HCT116 (cell line): ENCODE measurements at regions not wholly inside any gene's neighbourhood (a gene's known extent, or its start where the extent isn't known, plus 50 kb on each side); places are given as distances from the start of the nearest gene placed in this dataset.

Experiments used
- ATAC-seq: fragments of 200-7000 bp; cut with Tn5 transposase; 2 replicates; pipeline ENCODE4 v1.9.1; 2020; ENCODE audit warnings: mild to moderate bottlenecking, moderate library complexity
- BruUV-seq: library from RNA; stranded (reverse); fragments of 400-500 nt; replicated peaks from 2 replicates; lab custom pipeline; 2021; lab: Mats Ljungman, UMichigan
- CTCF ChIA-PET: fragments of 300-600 bp; sonication (Branson Sonifier 250); formaldehyde crosslinking; loops from one replicate; lab custom pipeline; 2021; ENCODE audit warnings: antibody characterized with exemption; lab: Charles Lee
- POLR2A ChIA-PET: fragments of 300-600, 350-600 bp; sonication (Branson Sonifier 250); formaldehyde crosslinking; loops from one replicate; lab custom pipeline; 2021; ENCODE audit warnings: antibody characterized with exemption; lab: Charles Lee
- RAD21 ChIA-PET, 2 experiments: fragments of 300-600 bp; sonication (Branson Sonifier 250); formaldehyde crosslinking; loops; one replicate each; lab custom pipeline; 2023; ENCODE audit warnings: low total read pairs in 2 of 2; ENCODE audit not compliant: uncharacterized antibody in 2 of 2, unreplicated experiment in 2 of 2, low non-redundant PET in 1 of 2; lab: Charles Lee
- DNase-seq: peaks from one replicate; pipeline ENCODE4 v3.0.0-alpha.2; 2010; ENCODE audit warnings: low read depth, low spot score
- H2AFZ ChIP-seq: fragments of 200-600 bp; shearing (Covaris generic), sonication (generic); 2 replicates; pipeline ENCODE4 v1.6.1; 2017; ENCODE audit warnings: low read depth, mixed run types, mixed read lengths, antibody characterized with exemption, low read length; ENCODE audit not compliant: poor library complexity, severe bottlenecking
- H3K27ac ChIP-seq: 2 replicates; pipeline ENCODE4 v1.5.1; 2012; ENCODE audit warnings: low read depth, low read length
- H3K27me3 ChIP-seq: fragments of 200-600 bp; sonication (generic); 2 replicates; pipeline ENCODE4 v1.6.1; 2016; ENCODE audit warnings: mixed run types, low read length, mixed read lengths; ENCODE audit not compliant: insufficient read depth
- H3K36me3 ChIP-seq, 2 experiments: fragments of 200-500 bp in 1 of 2; fragments of 200-600 bp in 1 of 2; sonication (Bioruptor generic) in 1 of 2; sonication (generic) in 1 of 2; 2 replicates each; pipeline versions ENCODE4 v1.5.1 to v1.6.1; 2014 to 2016; ENCODE audit warnings: low read length in 2 of 2, inconsistent platforms in 1 of 2, mixed read lengths in 1 of 2, mixed run types in 1 of 2; ENCODE audit not compliant: insufficient read depth in 2 of 2, control insufficient read depth in 1 of 2
- H3K4me1 ChIP-seq, 2 experiments: fragments of 200-600 bp in 1 of 2; sonication (generic) in 1 of 2; 2 replicates each; pipeline versions ENCODE4 v1.5.1 to v1.6.1; 2012 to 2017; ENCODE audit warnings: low read length in 2 of 2, inconsistent platforms in 1 of 2, mild to moderate bottlenecking in 1 of 2, mixed read lengths in 1 of 2, mixed run types in 1 of 2, moderate library complexity in 1 of 2; ENCODE audit not compliant: insufficient read depth in 2 of 2, control insufficient read depth in 1 of 2
- H3K4me2 ChIP-seq: fragments of 200-600 bp; sonication (generic); 2 replicates; pipeline ENCODE4 v1.6.1; 2017; ENCODE audit warnings: mixed run types, low read length, mixed read lengths
- H3K4me3 ChIP-seq, 2 experiments: fragments of 200-600 bp in 1 of 2; sonication (generic) in 1 of 2; replicated peaks in 1 of 2; 2 replicates each; pipeline ENCODE4 v1.5.1; 2011 to 2016; ENCODE audit warnings: low read length in 2 of 2, control low read depth in 1 of 2, low read depth in 1 of 2, mild to moderate bottlenecking in 1 of 2, mixed read lengths in 1 of 2, mixed run types in 1 of 2
- H3K79me2 ChIP-seq: fragments of 200-600 bp; sonication (generic); 2 replicates; pipeline ENCODE4 v1.6.1; 2017; ENCODE audit warnings: mild to moderate bottlenecking, mixed run types, low read length, moderate library complexity, mixed read lengths; ENCODE audit not compliant: insufficient read depth
- H3K9ac ChIP-seq: fragments of 200-600 bp; sonication (generic); 2 replicates; pipeline ENCODE4 v1.6.1; 2016; ENCODE audit warnings: low read length, mixed read lengths
- H3K9me2 ChIP-seq: fragments of 200-600 bp; sonication (generic), shearing (Covaris generic); 2 replicates; pipeline ENCODE4 v1.6.1; 2017; ENCODE audit warnings: mixed run types, mild to moderate bottlenecking, moderate library complexity; ENCODE audit not compliant: insufficient read depth
- H3K9me3 ChIP-seq, 2 experiments: fragments of 200-500 bp in 1 of 2; fragments of 200-600 bp in 1 of 2; sonication (Bioruptor generic) in 1 of 2; sonication (generic) in 1 of 2; 2 replicates each; pipeline ENCODE4 v1.6.1; 2014 to 2017; ENCODE audit warnings: low read length in 2 of 2, mixed read lengths in 2 of 2, inconsistent platforms in 1 of 2, low read depth in 1 of 2, mild to moderate bottlenecking in 1 of 2, mixed run types in 1 of 2, moderate library complexity in 1 of 2; ENCODE audit not compliant: control insufficient read depth in 1 of 2, insufficient read depth in 1 of 2
- H4K20me1 ChIP-seq: fragments of 200-600 bp; sonication (generic), shearing (Covaris generic); 2 replicates; pipeline ENCODE4 v1.6.1; 2017; ENCODE audit warnings: mixed run types, mild to moderate bottlenecking, moderate library complexity; ENCODE audit not compliant: insufficient read depth
- CEBPB ChIP-seq: IDR thresholded peaks from 2 replicates; pipeline ENCODE4 v1.6.1; 2012; ENCODE audit warnings: low read depth
- EGR1 ChIP-seq: IDR thresholded peaks from 2 replicates; pipeline ENCODE4 v1.6.1; 2012; ENCODE audit warnings: low read depth
- EZH2phosphoT487 ChIP-seq: fragments of 200-600 bp; IDR thresholded peaks from 2 replicates; pipeline ENCODE4 v1.6.1; 2018; ENCODE audit warnings: antibody characterized with exemption, borderline replicate concordance
- FOSL1 ChIP-seq: IDR thresholded peaks from 2 replicates; pipeline ENCODE4 v1.6.1; 2012; ENCODE audit warnings: low read depth
- JUND ChIP-seq: IDR thresholded peaks from 2 replicates; pipeline ENCODE4 v1.6.1; 2012
- MAX ChIP-seq: IDR thresholded peaks from 2 replicates; pipeline ENCODE4 v1.6.1; 2012
- POLR2AphosphoS5 ChIP-seq: IDR thresholded peaks from 2 replicates; pipeline ENCODE4 v1.6.1; 2011; ENCODE audit warnings: mild to moderate bottlenecking, low read depth, low read length, moderate library complexity
- REST ChIP-seq: IDR thresholded peaks from 2 replicates; pipeline ENCODE4 v1.6.1; 2012; ENCODE audit warnings: low read depth
- SIN3A ChIP-seq: IDR thresholded peaks from 2 replicates; pipeline ENCODE4 v1.6.1; 2012; ENCODE audit warnings: low read depth
- SP1 ChIP-seq: IDR thresholded peaks from 2 replicates; pipeline ENCODE4 v1.6.1; 2012; ENCODE audit warnings: low read depth
- TCF7L2 ChIP-seq: IDR thresholded peaks from 2 replicates; pipeline ENCODE4 v1.7.0; 2011; ENCODE audit warnings: borderline replicate concordance, inconsistent platforms; ENCODE audit not compliant: insufficient read depth, insufficient read length; ENCODE audit errors: extremely low read depth
- YY1 ChIP-seq: IDR thresholded peaks from 2 replicates; pipeline ENCODE4 v1.6.1; 2011; ENCODE audit warnings: low read length, low read depth, moderate library complexity, mild to moderate bottlenecking; ENCODE audit not compliant: insufficient replicate concordance; ENCODE audit errors: extremely low read depth
- ZFX ChIP-seq: fragments of 450-650 bp; IDR thresholded peaks from 2 replicates; pipeline ENCODE4 v1.6.1; 2017
- ZNF274 ChIP-seq: fragments of 200-500 bp; sonication (Bioruptor generic); IDR thresholded peaks from 2 replicates; pipeline ENCODE4 v1.6.1; 2014; ENCODE audit warnings: mild to moderate bottlenecking, low read depth, low read length, inconsistent platforms
- intact Hi-C: fragments of 100-400 bp; cut with micrococcal nuclease; formaldehyde crosslinking; loops from 2 replicates; pipeline ENCODE4 v1.10.0; 2022
- TF ChIP-seq, protein P1 (sequence below): IDR thresholded peaks from 2 replicates; pipeline ENCODE4 v1.6.1; 2011; ENCODE audit warnings: mild to moderate bottlenecking, low read length, moderate library complexity; ENCODE audit not compliant: insufficient replicate concordance; ENCODE audit errors: extremely low read depth

DNA sequence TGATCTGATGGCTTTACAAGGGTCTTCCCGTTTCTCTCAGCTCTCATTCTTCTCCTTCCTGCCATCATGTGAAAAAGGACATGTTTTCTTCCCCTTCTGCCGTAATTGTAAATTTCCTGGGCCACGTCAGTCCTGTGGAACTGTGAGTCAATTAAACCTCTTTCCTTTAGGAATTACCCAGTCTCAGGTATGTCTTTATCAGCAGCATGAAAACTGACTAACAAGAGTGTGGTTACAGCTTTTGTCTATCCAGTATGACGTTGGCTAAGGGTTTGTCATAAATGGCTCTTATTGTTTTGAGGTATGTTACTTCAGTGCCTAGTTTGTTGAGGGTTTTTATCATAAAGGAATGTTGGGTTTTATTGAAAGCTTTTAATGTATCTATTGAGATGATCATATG, 501.6 kb downstream of the CAAP1 start (continued):
- TF ChIP-seq EGR1 (no peak), REST (no peak), FOSL1 (no peak), EZH2phosphoT487 (no peak), SP1 (no peak), ZNF274 (no peak), MAX (no peak)
- TF ChIP-seq, all 23 proteins: peak for 0

DNA sequence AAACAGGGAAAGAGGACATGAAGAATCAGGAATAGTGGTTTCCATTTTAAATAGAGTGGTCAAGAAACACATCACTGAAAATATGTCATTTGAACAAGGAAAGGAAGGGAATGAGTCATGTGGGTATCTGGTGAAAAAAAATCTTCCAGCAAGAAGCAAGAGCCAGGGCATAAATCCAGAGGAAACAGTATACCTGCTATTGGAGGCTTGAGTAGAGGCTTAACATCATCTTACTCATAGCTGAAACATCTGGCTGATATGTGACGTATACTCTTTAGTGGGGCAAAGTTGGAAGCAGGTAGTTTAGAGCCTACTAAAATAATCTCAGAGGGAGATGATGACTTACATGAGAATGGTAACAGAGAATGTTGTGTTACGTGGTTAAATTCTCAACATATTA, 517.2 kb downstream of the CAAP1 start:
- no peaks in the 10 kb centered on the region for H3K79me2 ChIP-seq
- intact Hi-C loops, result no loop called here
- TF ChIP-seq, protein P1, sequence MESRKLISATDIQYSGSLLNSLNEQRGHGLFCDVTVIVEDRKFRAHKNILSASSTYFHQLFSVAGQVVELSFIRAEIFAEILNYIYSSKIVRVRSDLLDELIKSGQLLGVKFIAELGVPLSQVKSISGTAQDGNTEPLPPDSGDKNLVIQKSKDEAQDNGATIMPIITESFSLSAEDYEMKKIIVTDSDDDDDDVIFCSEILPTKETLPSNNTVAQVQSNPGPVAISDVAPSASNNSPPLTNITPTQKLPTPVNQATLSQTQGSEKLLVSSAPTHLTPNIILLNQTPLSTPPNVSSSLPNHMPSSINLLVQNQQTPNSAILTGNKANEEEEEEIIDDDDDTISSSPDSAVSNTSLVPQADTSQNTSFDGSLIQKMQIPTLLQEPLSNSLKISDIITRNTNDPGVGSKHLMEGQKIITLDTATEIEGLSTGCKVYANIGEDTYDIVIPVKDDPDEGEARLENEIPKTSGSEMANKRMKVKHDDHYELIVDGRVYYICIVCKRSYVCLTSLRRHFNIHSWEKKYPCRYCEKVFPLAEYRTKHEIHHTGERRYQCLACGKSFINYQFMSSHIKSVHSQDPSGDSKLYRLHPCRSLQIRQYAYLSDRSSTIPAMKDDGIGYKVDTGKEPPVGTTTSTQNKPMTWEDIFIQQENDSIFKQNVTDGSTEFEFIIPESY, result no peak
- TF ChIP-seq EZH2phosphoT487 (no peak), ZFX (no peak), JUND (no peak), TCF7L2 (no peak), YY1 (no peak), SIN3A (no peak), CEBPB (no peak), POLR2AphosphoS5 (no peak)

More for the DNA sequence above, 517.2 kb downstream of the CAAP1 start:
- Histone ChIP-seq H3K9ac (no peak overlapping the region), H2AFZ (no peak overlapping the region), H3K4me1 (no peaks in the 10 kb centered on the region), H3K27ac (no peak overlapping the region), H3K4me2 (no peak overlapping the region), H4K20me1 (no peaks in the 10 kb centered on the region), H3K9me3 (peaks cover 0 to 9% of the 10 kb centered on the region in 2 experiments; a peak in 1 of 4 replicates), H3K36me3 (no peaks in the 10 kb centered on the region), H3K27me3 (no peaks in the 10 kb centered on the region), H3K9me2 (no peaks in the 10 kb centered on the region), H3K4me3 (no peak overlapping the region)
- DNase-seq, result no peak
- CTCF ChIA-PET, result no interaction called here
- no TSS peak for BruUV-seq
- POLR2A ChIA-PET, result no interaction called here
- ATAC-seq, result no peak
- RAD21 ChIA-PET, result no interaction called here
